ENCODE measurements at regions not wholly inside any gene's neighbourhood (a gene's known extent, or its start where the extent isn't known, plus 50 kb on each side); places are given as distances from the start of the nearest gene placed in this dataset.

DNA sequence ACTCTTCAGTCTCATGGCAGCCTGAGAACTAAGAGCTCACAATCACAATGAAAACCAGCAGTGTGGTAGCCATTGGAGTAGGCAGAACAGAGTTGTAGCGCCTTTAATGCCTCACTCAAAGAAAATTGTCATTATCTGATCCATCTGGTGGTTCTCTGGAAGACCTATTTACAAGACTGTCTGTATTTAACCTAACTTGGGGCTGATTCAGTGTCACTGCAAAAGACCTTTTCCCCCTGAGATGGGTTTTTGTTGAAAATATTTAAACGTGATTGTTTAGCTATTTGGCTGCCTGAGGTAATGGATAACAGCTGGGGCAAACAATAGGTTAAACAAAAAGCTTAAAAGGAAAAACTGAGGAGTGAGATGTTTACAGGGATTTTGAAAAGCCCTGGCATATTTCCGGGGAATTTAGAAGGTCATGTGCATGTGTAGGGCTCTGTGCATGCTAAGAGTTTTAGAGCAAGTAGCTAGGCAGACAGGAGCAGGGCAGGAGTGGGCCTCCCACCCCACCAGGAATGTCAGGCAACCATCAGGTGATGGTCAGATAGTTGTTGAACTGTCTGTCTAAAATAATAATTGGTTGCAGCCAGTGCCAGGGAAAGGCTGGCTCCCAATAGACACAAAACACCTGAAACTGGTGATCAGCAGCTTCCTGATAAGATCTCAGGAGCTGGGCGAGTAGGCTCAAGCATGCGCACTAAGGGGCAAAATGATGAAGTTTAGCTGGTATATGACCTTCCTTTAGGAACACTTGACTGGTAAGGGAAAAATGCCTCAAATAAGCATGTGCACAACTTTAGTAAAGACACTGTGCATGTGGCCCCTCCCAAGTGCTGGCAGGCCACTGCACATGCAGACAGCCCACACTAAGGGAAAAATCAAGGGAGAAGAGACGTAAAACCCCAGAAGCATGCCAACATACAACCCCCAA is 70.8 kb upstream of the AKIRIN2 start:
- TF ChIP-seq, protein P1, sequence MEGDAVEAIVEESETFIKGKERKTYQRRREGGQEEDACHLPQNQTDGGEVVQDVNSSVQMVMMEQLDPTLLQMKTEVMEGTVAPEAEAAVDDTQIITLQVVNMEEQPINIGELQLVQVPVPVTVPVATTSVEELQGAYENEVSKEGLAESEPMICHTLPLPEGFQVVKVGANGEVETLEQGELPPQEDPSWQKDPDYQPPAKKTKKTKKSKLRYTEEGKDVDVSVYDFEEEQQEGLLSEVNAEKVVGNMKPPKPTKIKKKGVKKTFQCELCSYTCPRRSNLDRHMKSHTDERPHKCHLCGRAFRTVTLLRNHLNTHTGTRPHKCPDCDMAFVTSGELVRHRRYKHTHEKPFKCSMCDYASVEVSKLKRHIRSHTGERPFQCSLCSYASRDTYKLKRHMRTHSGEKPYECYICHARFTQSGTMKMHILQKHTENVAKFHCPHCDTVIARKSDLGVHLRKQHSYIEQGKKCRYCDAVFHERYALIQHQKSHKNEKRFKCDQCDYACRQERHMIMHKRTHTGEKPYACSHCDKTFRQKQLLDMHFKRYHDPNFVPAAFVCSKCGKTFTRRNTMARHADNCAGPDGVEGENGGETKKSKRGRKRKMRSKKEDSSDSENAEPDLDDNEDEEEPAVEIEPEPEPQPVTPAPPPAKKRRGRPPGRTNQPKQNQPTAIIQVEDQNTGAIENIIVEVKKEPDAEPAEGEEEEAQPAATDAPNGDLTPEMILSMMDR (IDR thresholded peaks at IDR 0.05): no peak

GRCh38 chr6:87767478-87767877 is 65.4 kb upstream of the AKIRIN2 start:
- H3K4me3 ChIP-seq: no peak overlapping the region
- H3K4me1 ChIP-seq (ENCODE audit: low read depth): no peaks in the 10 kb centered on the region
- no peak for DNase-seq
- H3K36me3 ChIP-seq (ENCODE audit: low read depth): no peaks in the 10 kb centered on the region
- ATAC-seq: no peak
- H3K9me3 ChIP-seq: no peaks in the 10 kb centered on the region
- TF ChIP-seq, protein P1 (IDR thresholded peaks at IDR 0.05): no peak
- intact Hi-C loops (cut with DNase I, micrococcal nuclease): no loop called here

More for the DNA sequence above, 70.8 kb upstream of the AKIRIN2 start:
- Histone ChIP-seq H3K36me3 (ENCODE audit: low read depth) (no peaks in the 10 kb centered on the region), H3K4me1 (ENCODE audit: low read depth) (no peaks in the 10 kb centered on the region), H3K9me3 (no peaks in the 10 kb centered on the region), H3K4me3 (no peak overlapping the region)
- no peak for ATAC-seq
- intact Hi-C loops (cut with DNase I, micrococcal nuclease): no loop called here
- DNase-seq: no peak

DNA sequence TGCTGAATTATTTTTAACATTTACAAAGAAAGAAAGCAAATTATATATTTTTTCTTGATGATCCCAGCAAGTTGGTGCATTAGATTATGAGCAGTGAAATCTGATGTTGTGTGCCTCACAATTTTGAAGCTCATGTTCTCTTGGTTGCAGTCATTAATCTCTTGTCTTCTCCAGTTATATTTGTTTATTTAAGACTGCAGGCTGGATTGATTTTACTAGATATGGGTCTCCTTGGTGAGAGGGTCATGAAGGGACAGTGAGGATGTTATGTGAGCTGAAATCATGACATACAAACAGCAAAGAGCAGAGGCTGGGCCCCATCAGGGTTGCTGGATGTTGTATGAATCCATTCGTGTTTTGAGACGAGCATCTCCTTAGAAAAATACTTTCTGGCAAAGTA is 64.2 kb upstream of the AKIRIN2 start:
- ATAC-seq: no peak
- intact Hi-C loops (cut with DNase I, micrococcal nuclease): no loop called here
- Histone ChIP-seq H3K36me3 (ENCODE audit: low read depth) (no peaks in the 10 kb centered on the region), H3K4me1 (ENCODE audit: low read depth) (no peaks in the 10 kb centered on the region), H3K9me3 (no peaks in the 10 kb centered on the region), H3K4me3 (no peak overlapping the region)
- TF ChIP-seq, protein P1 (IDR thresholded peaks at IDR 0.05): no peak
- no peak for DNase-seq

- Histone ChIP-seq H3K9me3 (no peaks in the 10 kb centered on the region), H3K4me1 (ENCODE audit: low read depth) (no peaks in the 10 kb centered on the region), H3K36me3 (ENCODE audit: low read depth) (no peaks in the 10 kb centered on the region), H3K4me3 (no peak overlapping the region)
- TF ChIP-seq, protein P1 (IDR thresholded peaks at IDR 0.05): no peak
- no peak for DNase-seq
- intact Hi-C loops (cut with DNase I, micrococcal nuclease): no loop called here
- no peak for ATAC-seq
Observed at GRCh38 chr6:87763901-87764300, 61.9 kb upstream of the AKIRIN2 start.

DNA sequence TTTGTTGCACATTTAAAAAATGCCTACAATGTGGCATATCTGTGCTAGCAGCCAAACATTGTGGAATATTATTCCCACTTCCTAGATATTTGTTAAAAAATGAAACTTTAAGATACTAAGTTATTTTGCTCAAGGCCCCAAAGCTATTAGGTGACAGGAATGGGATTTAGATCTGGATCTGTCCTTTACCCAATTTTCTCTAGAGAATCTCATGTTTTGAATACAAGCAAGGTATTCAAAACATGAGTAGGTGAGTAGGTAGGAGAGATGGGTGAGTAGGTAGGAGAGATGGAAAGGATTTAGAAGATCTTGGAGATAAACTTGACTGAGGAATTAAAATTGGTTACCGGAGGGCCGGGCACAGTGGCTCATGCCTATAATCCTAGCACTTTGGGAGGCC is 61.2 kb upstream of the AKIRIN2 start:
- no peak overlapping the region for H3K4me3 ChIP-seq
- ATAC-seq: no peak
- intact Hi-C loops (cut with DNase I, micrococcal nuclease): no loop called here

More for the DNA sequence above, 61.2 kb upstream of the AKIRIN2 start:
- H3K36me3 ChIP-seq (ENCODE audit: low read depth): no peaks in the 10 kb centered on the region
- DNase-seq: no peak
- no peaks in the 10 kb centered on the region for H3K4me1 ChIP-seq (ENCODE audit: low read depth)
- H3K9me3 ChIP-seq: no peaks in the 10 kb centered on the region
- TF ChIP-seq, protein P1 (IDR thresholded peaks at IDR 0.05): no peak

Data from mucosa of descending colon (tissue), 3 donors.